Uterus (tissue), 3 donors: ENCODE measurements at regions not wholly inside any gene's neighbourhood (a gene's known extent, or its start where the extent isn't known, plus 50 kb on each side); places are given as distances from the start of the nearest gene placed in this dataset.

ENCODE experiments used
- DNase-seq, 2 donors: peaks; one replicate each; pipeline ENCODE4 v3.0.0-alpha.2; 2019 to 2020
- H3K27ac ChIP-seq, 2 donors: fragments of 200-600 bp; sonication (generic); 1 replicate in 1 of 2; 2 replicates in 1 of 2; pipeline ENCODE4 v1.5.1; 2016 to 2018
- H3K27me3 ChIP-seq, 2 donors: fragments of 200-600 bp; sonication (generic); one replicate each; pipeline ENCODE4 v1.5.1; 2018 to 2019; ENCODE audit warnings: control low read depth in 1 of 2
- H3K36me3 ChIP-seq, 2 donors: fragments of 200-600 bp; sonication (generic); one replicate each; pipeline ENCODE4 v1.5.1; 2019; ENCODE audit warnings: control low read depth in 1 of 2
- H3K4me1 ChIP-seq, 2 donors: fragments of 200-600 bp; sonication (generic); one replicate each; pipeline ENCODE4 v1.5.1; 2018 to 2019; ENCODE audit warnings: control low read depth in 1 of 2
- H3K4me3 ChIP-seq, 2 donors: fragments of 200-600 bp; sonication (generic); 1 replicate in 1 of 2; 2 replicates in 1 of 2; pipeline ENCODE4 v1.5.1; 2018 to 2019; ENCODE audit warnings: mild to moderate bottlenecking in 1 of 2
- H3K9me3 ChIP-seq, 2 donors: fragments of 200-600 bp; sonication (generic); one replicate each; pipeline ENCODE4 v1.5.1; 2019; ENCODE audit warnings: control low read depth in 1 of 2
- CTCF ChIP-seq, 4 experiments: fragments of 200-600 bp in 2 of 4; fragments of 450-650 bp in 2 of 4; sonication (generic) in 2 of 4; IDR thresholded peaks; one replicate each; pipeline ENCODE4 v1.5.1; 2016 to 2019; ENCODE audit warnings: antibody characterized with exemption in 4 of 4, mild to moderate bottlenecking in 2 of 4, moderate library complexity in 1 of 4
- POLR2A ChIP-seq, 2 donors: fragments of 450-650 bp; IDR thresholded peaks; one replicate each; pipeline ENCODE4 v1.6.1; 2016; ENCODE audit warnings: antibody characterized with exemption in 2 of 2, mild to moderate bottlenecking in 1 of 2, moderate library complexity in 1 of 2
- intact Hi-C: fragments of 100-400 bp; cut with DNase I; formaldehyde crosslinking; loops from one replicate; pipeline ENCODE4 v1.15.1; 2023; ENCODE audit warnings: low total_unique reads
- donor health status: DM: yes; HTN: yes; CAD: no.

GRCh38 chr6:22349051-22349450, 52.2 kb upstream of the PRL start:
- H3K9me3 ChIP-seq: no peaks in the 10 kb centered on the region
- TF ChIP-seq POLR2A (IDR thresholded peaks at IDR 0.05) (no peak), CTCF (IDR thresholded peaks at IDR 0.05) (no peak)
- H3K4me1 ChIP-seq: no peaks in the 10 kb centered on the region
- DNase-seq: no peak
- intact Hi-C loops: no loop called here
- no peaks in the 10 kb centered on the region for H3K27me3 ChIP-seq
- no peaks in the 10 kb centered on the region for H3K36me3 ChIP-seq
- no peak overlapping the region for H3K27ac ChIP-seq
- H3K4me3 ChIP-seq: no peak overlapping the region

GRCh38 chr6:22349528-22349927, 52.7 kb upstream of the PRL start:
- no peak for TF ChIP-seq CTCF (IDR thresholded peaks at IDR 0.05)
- no peak for TF ChIP-seq POLR2A (IDR thresholded peaks at IDR 0.05)
- Histone ChIP-seq H3K36me3 (no peaks in the 10 kb centered on the region), H3K9me3 (no peaks in the 10 kb centered on the region), H3K4me3 (no peak overlapping the region), H3K27me3 (no peaks in the 10 kb centered on the region), H3K27ac (no peak overlapping the region), H3K4me1 (no peaks in the 10 kb centered on the region)
- no peak for DNase-seq
- intact Hi-C loops: no loop called here

GRCh38 chr6:22350109-22350508, 53.3 kb upstream of the PRL start:
- no peak for DNase-seq
- Histone ChIP-seq H3K27ac (no peak overlapping the region), H3K4me1 (no peaks in the 10 kb centered on the region), H3K27me3 (no peaks in the 10 kb centered on the region), H3K4me3 (no peak overlapping the region), H3K9me3 (no peaks in the 10 kb centered on the region), H3K36me3 (no peaks in the 10 kb centered on the region)
- TF ChIP-seq POLR2A (IDR thresholded peaks at IDR 0.05) (no peak), CTCF (IDR thresholded peaks at IDR 0.05) (no peak)
- intact Hi-C loops: no loop called here

- Histone ChIP-seq H3K36me3 (no peaks in the 10 kb centered on the region), H3K4me3 (no peak overlapping the region), H3K4me1 (no peaks in the 10 kb centered on the region), H3K27ac (no peak overlapping the region), H3K27me3 (no peaks in the 10 kb centered on the region), H3K9me3 (no peaks in the 10 kb centered on the region)
- no peak for TF ChIP-seq CTCF (IDR thresholded peaks at IDR 0.05)
- TF ChIP-seq POLR2A (IDR thresholded peaks at IDR 0.05): no peak
- DNase-seq: no peak
- intact Hi-C loops: no loop called here
Measured at GRCh38 chr6:22353101-22353500, 56.3 kb upstream of the PRL start.

- H3K27me3 ChIP-seq: no peaks in the 10 kb centered on the region
- no peaks in the 10 kb centered on the region for H3K4me1 ChIP-seq
- no peaks in the 10 kb centered on the region for H3K36me3 ChIP-seq
- no peak overlapping the region for H3K4me3 ChIP-seq
- intact Hi-C loops: no loop called here
- no peaks in the 10 kb centered on the region for H3K9me3 ChIP-seq
- TF ChIP-seq POLR2A (IDR thresholded peaks at IDR 0.05) (no peak), CTCF (IDR thresholded peaks at IDR 0.05) (no peak)
- H3K27ac ChIP-seq: no peak overlapping the region
- no peak for DNase-seq
Measured at GRCh38 chr6:22356362-22356940, 59.6 kb upstream of the PRL start.
